CD4-positive, alpha-beta T cell treated with Interleukin-12 subunit alpha and Interleukin-12 subunit beta, for 1 hour (primary cell): ENCODE measurements at regions not wholly inside any gene's neighbourhood (a gene's known extent, or its start where the extent isn't known, plus 50 kb on each side); places are given as distances from the start of the nearest gene placed in this dataset.
"Not testable (repeated sequence)": the region's sequence is repeated elsewhere in the genome, so short reads cannot be mapped to it uniquely, and the experiment has no call there.

Experiments used
- DNase-seq: peaks from one replicate; pipeline ENCODE4 v3.0.0-alpha.2; 2020

DNA sequence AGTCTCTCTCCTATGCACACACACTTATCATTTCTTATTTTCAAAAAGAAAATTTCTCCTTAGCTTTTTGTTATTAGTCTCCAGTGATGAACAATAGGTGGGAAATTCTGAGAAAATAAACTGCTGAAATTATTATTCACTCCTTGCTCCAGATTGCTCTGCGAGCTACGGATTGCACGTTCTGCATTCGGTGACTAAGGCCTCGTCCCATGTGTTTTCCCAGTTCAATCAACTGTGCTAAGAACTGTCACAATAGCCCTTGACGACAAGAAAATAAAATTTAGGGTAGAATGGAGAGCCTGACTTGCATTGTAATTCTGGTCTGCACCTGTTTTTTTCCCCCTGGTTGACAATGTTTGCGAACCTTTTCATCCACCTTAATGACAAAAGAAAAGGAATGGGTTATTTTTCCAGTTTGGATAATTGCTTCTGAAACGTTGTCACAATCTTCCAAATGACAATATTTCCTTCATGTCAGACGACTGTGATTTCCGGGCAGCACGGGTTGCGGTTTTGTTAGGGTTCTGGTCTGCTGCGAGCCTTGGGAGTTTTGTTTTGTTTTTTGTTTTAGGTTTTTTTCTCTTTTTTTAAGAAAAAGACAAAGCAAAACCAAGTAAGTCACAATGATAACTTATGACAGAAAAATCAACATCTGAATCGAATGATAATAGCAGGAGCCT lies 124.5 kb upstream of the NOCT start:
- no peak for DNase-seq

DNA sequence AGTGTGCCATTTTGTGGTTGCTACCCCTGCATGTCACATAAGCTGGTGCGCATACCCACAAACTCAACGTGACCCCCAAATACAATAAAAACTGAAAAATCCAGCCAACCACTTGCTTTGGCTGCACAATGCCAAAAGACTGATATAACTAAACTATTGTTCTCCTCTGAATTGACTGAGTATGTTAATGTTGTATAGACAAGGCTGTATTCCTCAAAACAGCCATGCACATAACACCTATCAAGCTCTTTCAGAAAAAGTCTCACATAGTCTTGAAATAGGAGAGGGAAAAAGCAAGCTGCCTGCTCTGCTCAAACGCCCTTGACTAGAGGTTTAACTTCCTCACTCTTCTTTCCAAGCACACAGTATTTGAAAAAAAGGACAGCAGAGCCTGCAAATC lies 126.4 kb upstream of the NOCT start:
- no peak for DNase-seq

DNA sequence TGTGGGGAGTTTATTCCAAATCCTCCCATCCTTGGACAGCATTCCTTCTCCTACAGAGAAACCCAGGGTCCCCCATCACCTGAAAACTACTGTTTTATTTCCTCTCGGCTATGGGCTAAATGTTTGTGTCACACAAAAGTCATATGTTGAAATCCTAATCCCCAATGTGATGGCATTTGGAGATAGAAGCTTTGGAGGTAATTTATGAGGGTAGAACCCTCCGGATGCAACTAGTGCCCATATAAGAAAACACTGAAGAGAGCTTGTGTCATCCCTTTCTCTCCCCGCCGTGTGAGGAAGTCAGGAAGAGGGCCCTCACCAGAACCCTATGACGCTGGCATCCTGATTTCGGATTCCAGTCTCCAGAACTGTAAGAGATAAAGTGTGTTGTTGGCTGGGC lies 127.8 kb upstream of the NOCT start:
- no peak for DNase-seq

DNA sequence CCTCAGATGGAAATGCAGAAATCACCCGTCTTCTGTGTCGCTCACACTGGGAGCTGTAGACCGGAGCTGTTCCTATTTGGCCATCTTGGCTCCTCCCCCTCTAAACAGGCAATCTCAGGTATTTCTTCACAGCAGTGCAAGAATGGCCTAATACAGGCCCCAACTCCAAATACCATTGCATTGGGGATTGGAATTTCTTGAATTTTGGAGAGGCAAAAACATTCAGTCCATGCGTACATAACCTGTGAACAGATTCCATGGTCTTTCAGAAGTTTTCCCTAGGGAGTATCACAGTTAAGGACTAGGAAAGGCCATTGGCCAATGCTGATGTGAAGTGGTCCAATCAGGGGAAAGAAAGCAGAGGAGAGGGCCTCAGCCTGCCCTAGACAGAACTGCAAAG lies 128.2 kb upstream of the NOCT start:
- DNase-seq = no peak

DNA sequence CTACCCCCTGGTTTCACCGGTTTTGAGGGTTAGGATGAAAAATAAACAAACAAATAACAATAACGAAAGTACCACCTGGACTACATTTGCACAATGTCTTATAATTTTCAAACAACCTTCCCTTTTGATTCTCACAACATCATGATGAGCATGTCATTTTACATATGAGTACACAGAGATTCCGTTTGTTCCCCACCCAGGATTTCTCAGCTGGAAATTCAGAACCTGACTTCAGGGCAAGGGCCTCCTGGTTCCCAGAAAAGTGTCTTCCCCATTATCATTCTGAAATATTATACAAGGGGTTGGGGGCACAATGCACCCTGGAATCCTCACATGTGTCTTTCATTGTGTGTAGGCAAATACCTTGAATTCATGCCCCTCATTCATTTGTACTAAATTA lies 135.8 kb upstream of the NOCT start:
- DNase-seq = no peak

DNA sequence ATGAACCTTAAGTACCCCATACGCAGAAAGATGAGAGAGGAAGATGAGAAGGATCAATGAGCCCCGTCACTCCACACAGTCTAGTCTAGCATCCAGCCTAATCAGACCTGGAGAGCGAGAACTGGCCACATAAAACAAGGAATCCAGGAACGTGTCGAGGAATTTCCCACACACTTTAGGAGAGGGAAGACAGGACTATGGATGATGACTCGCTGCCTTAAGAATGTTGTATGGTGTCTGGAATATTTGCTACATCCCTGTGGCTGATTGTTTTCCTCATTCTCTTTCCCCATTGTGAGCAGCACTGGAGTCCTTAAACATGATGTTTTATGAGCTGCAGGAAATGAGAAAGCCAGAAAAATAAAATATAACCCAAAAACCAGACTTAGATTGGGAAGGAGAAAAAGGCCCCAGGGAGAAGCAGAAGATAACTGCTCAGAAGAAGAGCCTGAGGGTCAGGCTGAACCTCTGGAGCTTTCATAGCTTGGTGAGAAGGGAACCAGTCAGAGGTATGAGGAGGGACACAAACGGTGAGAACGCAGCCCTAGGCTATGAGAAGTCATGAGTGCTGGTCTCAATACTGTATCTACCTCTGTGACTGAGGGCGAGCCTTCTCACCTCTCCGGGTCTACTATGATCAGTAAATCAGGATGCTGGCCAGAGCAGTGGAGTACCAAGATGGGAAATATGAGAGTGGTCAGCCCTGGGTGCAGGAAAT lies 139.5 kb upstream of the NOCT start:
- DNase-seq = no peak

DNA sequence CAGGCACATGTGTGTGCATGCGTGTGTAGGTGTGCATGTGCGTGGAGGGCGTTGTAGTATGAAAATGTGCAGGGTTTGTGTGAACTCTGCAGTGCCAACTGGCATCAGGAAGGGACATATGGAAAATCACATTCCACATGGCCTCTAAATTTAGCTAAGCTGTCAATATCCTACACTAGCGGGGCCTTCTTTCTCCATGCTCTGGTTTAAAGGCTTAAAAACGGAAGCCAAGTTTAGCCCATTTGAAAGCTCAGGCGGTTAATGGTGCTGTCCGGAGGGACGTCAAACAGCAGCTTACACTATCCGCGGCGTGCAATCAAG lies 144.1 kb upstream of the NOCT start:
- no peak for DNase-seq

DNA sequence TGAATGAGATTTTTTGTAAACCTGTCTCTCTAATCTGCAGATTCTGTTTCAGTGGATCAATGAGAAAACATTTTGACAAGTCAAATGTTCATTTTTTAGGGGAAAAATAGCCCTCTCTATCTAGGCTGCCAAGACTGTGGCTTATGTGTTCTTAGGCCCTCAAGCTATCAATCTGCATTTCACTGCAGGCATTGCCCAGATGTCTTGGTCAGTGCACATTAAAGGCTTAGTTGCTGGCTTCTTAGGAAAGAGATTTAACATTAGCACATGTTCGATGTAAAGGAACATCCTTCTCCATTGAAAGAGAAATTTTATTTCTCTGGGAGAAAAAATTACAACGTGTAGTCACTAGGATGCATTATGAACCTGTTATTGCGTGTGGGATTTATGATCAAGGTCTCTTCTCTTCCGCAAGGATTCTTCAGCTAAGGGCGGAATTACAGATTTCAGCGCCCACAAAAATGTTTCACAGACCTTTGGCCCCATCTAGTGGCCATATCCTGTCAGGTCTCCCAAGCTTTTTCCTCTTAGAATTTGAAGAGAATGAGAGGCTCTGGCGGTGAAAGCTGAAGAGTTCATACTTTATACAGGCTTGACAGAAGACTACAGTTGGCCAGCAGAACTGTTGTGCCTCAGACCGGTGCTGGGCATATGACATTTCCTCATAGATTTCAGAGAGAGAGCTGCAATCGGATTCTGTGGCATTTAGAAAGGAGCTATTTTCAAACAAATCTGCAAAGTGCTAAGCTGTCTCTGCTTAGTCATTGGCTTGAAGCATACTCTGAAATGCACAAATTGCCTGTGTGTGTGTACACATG lies 144.6 kb upstream of the NOCT start:
- DNase-seq = peak; percentile 45

DNA sequence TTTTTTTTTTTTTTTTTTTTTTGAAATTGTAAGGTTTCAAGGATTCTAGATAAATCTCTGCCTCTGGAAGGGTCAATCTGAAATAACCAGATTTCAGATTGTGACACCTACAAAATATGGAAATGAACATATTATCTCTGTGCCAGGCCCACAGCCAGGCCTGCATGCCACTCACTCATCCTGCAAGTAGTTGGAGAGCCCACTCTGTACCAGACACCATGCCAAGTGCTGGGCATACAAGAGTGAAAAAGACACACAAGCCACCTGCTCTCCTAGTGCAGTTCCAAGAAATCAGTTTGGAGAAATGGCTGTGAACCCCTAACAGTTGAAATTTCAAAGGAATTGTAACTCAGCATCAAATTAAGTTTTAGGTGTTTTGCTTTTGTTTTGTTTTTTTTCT lies 145.9 kb upstream of the NOCT start:
- no peak for DNase-seq

DNA sequence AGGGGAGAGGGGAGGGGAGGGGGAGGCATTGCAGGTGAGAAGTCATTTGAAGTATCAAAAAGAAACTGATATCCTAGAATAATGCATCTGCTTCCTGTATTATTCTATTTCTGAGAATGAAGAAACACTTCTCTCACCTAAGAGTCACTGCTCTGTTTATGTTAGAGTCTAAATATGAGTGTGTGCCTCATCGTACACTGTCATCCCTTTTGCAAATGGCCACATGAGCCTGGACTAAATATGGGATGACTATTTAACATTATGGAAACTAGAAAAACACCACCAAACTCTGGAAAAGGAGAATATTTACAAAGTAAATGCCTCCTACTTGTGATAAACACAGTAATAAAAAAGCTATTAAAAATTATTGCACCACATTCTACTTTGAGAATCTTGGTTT lies 146.4 kb upstream of the NOCT start:
- no peak for DNase-seq

DNA sequence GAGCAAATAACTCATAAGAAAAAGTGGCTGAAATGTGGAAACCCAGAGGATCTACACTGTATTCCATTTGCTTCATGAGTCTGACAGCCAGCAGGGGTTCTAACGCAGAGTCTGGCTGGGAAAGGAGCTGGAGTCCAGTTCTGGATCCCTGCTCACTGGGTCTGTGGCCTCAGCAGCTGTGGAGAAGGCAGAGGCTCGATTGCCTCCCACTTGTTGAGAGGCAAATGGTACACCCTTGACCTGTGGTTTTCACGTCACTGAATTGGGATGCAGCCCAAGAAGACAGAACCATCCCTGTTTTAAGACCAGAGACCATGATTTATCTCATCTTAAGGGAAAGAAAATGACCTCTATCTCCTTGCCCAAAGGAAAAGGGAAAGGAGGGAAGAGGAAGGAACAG lies 147.0 kb upstream of the NOCT start:
- DNase-seq = no peak

DNA sequence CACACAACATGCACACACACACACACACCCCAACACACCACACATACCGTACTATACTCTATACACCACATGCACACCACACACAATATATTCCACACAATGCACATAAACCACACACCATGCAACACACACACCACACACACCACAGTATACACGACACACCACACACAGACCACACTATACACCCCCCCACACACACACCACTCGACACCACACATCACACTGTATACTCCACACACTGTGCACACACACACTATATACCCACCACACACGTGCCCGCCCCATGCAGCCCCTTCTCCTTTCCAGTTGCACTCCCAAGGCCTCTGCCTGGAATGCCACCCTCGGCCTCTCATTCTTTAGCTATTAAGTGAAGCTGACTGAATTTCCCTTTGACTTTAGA lies 148.2 kb upstream of the NOCT start:
- DNase-seq = no peak

DNA sequence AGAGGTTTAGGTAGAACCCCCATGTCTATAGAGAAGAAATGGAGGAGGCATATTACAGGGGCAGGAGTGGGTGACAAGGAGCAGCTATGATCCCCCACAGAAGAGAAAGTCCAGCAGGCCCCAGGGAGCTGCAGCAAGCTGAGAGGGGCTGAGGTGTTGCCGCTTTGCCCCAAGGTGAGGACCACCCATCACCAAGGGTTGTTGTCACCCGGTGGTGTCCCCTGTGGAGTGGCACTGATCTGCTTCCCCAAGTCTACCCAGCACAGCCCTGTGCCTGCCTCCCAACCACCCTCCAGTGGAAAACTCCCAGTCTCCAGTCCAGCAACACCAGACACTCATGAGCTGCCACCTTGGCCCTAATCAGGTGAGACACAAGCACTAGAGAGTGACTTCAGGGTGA lies 149.3 kb upstream of the NOCT start:
- DNase-seq = no peak

DNA sequence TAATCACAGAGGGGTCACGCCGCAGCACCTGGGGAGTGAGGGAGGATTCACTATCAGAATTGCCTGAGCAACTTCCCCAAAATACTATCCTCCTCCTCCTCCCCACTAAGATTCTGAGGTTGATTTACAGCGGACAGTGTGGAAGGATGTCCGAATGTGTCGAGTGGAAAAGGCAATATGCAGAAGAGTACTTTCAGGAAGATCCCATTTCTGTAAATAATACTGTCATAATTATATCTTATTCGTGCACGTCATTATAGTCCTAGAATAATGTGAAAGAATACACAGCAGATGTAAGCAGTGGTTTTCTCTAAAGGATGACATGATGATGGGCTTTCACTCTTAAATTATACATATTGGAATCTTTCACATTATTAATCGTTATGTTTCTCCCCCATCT lies 149.8 kb upstream of the NOCT start:
- DNase-seq = no peak

DNA sequence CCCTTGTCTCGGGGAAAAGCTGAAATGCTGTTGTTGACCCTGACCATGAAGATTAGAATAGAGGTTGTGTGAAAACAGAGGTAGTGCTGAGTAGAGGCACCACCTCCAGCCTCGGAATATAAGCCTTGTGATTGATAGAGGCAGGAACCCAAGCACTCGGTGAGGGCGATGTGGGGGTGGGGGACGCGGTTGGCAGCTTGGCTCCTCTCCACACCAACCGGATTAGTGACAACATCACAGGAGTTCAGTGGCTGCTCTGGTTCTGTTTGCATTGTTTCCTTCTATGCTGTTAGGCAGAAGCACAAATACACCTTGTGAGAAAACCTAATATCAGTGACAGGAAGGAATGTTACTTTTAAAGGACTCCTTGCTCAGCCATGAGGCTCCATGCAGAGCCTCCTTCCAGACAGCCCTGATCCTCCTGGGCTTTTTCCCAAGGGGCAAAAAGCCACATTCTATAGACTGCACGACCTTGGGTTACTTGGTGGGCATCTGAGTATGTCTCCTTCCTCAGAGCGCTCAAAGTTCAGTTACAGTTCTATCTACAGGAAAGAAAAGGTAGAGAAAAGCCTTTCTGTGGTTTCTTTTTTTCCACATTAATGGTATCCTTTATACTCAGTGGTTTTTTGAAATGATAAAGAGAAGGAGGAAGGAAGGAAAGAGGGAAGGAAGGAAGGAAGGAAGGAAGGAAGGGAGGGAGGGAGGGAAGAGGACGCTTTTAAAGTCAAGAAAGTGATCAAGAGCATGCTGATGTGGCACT lies 150.4 kb upstream of the NOCT start:
- no peak for DNase-seq

DNA sequence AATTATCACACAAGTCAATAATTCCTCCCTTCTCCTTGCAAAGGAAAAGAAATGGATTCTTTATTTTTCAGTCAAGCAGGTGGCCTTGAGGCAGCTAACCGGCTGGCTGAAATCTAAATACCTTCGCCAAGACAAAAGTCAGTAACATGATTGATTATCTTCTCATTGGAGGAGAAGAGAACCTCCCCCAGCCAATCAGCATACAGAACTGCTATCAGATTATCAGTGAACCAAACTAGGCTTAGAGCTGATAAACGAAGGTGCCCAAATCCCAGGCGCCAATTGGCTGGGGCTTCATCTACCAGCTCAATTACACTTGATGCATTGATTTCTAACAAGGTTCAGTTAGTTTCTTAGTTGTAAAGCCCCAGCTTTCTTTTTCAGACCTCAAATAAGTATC lies 152.4 kb upstream of the NOCT start:
- DNase-seq = no peak

DNA sequence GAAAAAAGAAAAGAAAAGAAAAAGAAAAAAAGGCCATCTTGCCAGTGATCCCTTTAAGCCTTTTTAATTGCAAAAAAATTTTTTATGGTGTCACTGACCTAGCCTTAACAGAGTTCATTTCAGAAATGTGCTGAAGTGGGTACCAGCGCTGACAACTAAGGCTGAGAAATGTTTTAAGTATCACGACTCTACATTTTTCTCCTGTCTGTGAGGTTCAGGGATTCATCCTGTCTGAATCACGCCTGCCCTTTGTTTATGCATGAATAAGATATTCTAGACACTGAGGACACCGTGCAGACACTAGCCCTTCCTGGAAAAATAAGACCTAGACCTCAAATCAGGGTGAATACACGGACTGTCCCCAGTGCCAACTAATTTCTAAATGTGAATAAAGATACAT lies 154.4 kb upstream of the NOCT start:
- DNase-seq = no peak

DNA sequence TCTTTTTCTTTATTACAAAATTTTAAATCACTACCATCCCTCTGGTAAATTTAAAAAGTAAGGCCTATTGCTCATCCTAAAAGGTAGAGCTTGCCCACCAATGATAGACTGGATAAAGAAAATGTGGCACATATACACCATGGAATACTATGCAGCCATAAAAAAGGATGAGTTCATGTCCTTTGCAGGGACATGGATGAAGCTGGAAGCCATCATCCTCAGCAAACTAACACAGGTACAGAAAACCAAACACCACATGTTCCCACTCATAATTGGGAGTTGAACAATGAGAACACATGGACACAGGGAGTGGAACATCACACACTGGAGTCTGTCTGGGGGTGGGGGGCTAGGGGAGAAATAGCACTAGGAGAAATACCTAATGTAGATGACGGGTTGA lies 155.2 kb upstream of the NOCT start:
- not testable (repeated sequence) for DNase-seq

DNA sequence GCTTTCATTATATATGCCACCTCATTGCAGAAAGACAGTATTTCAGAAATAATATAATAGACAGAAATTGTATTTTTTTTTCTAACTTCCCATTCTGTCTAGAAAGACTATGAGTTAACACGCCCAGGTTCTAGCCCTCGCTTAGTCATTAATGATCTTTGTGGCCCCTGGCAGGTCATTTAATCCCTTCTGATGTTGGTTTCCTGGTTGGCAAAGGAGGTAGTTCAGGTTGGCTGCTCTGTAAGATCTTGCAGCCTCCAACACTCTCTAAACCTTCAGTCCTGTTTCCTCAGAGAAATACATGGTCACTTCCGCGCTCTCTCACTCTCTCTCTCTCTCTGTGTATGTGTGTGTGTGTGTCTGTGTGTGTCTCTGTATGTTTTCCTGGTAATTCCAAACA lies 156.3 kb upstream of the NOCT start:
- no peak for DNase-seq

DNA sequence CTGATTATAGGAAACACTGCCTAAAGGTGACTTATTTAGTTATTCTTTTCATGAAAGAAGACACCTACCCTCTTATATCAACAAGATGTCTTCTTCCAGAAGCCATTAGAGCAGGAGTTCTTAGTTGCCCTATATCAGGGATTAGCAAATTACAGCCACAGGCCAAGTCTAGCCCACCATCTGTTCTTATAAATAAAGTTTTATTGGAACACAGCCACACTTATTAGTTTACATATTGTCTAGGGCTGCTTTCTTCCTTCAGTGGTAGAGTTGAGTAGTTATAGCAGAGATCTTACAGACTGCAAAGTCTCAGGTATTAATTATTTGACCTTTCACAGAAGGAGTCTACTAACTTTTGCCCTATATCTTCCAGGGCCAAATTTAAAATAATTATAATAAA lies 157.2 kb upstream of the NOCT start:
- no peak for DNase-seq

DNA sequence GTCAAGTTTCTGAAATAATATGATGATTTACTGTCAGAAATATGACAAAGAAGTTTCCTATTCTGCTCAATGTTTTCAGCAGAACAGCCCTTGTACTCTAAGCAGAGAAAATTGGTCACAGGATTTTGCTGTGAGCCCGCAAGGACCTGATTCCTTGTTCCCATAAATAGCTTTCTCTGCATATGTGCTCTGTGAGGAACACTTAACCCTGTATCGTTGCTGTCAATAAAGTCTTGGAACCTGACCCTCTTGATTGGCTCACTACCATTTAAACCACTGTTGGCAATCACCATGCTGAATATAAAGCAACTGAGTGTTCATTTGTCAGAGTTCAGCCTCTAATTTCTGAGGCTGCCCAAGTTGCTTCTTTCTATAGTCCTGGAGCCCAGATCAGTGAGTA lies 158.2 kb upstream of the NOCT start:
- no peak for DNase-seq

DNA sequence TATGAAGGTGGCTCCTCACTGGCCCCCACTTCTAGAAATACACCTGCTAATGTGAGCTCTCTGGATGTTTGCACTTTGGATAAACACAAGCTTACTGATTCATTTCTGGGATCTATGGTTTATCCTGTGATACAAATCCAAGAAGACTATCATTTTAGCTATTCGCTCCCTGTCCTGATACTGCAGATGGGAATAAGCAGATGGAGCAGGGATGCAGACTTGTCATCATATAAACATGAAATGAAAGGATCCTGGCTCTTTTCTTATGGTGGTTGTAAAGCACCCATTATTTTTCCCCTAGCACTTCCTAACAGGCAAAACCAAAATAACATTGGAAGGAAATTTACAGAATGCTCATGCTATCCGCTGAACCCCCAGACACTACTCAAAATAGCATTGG lies 162.9 kb upstream of the NOCT start:
- DNase-seq = no peak
